ENCODE measurements at regions not wholly inside any gene's neighbourhood (a gene's known extent, or its start where the extent isn't known, plus 50 kb on each side); places are given as distances from the start of the nearest gene placed in this dataset.

- no peak overlapping the region for H3K4me3 ChIP-seq (ENCODE audit: insufficient read depth, low read length)
- no peaks in the 10 kb centered on the region for H3K79me2 ChIP-seq (ENCODE audit: insufficient read depth, low read length)
- no peaks in the 10 kb centered on the region for H4K20me1 ChIP-seq (ENCODE audit: insufficient read depth, low read length)
- no peak overlapping the region for H2AFZ ChIP-seq (ENCODE audit: low read length)
- TF ChIP-seq CTCF (IDR thresholded peaks at IDR 0.05; ENCODE audit: extremely low read depth, low read depth, low read length), result no peak
- no peaks in the 10 kb centered on the region for H3K27me3 ChIP-seq (ENCODE audit: insufficient read depth, low read length)
- H3K27ac ChIP-seq (ENCODE audit: low read depth, low read length), result no peak overlapping the region
- no peaks in the 10 kb centered on the region for H3K9me3 ChIP-seq (ENCODE audit: low read depth, low read length)
- H3K4me2 ChIP-seq (ENCODE audit: insufficient read depth, low read length), result no peak overlapping the region
- DNase-seq (ENCODE audit: insufficient read length, low spot score, missing footprints), result no peak
- H3K4me1 ChIP-seq (ENCODE audit: insufficient read depth, low read length), result no peaks in the 10 kb centered on the region
- H3K36me3 ChIP-seq (ENCODE audit: insufficient read depth, low read length), result no peaks in the 10 kb centered on the region
Measured at GRCh38 chr5:6019612-6020011, 358.7 kb downstream of the MED10 start.

- Histone ChIP-seq H3K79me2 (ENCODE audit: insufficient read depth, low read length) (no peaks in the 10 kb centered on the region), H3K4me3 (ENCODE audit: insufficient read depth, low read length) (no peak overlapping the region), H3K36me3 (ENCODE audit: insufficient read depth, low read length) (no peaks in the 10 kb centered on the region), H3K9me3 (ENCODE audit: low read depth, low read length) (no peaks in the 10 kb centered on the region), H3K27ac (ENCODE audit: low read depth, low read length) (no peak overlapping the region), H3K27me3 (ENCODE audit: insufficient read depth, low read length) (no peaks in the 10 kb centered on the region), H4K20me1 (ENCODE audit: insufficient read depth, low read length) (no peaks in the 10 kb centered on the region), H2AFZ (ENCODE audit: low read length) (no peak overlapping the region), H3K4me1 (ENCODE audit: insufficient read depth, low read length) (no peaks in the 10 kb centered on the region), H3K4me2 (ENCODE audit: insufficient read depth, low read length) (no peak overlapping the region)
- no peak for TF ChIP-seq CTCF (IDR thresholded peaks at IDR 0.05; ENCODE audit: extremely low read depth, low read depth, low read length)
- no peak for DNase-seq (ENCODE audit: insufficient read length, low spot score, missing footprints)
Measured at GRCh38 chr5:6013506-6013905, 364.8 kb downstream of the MED10 start.

GRCh38 chr5:6011199-6011598, 367.1 kb downstream of the MED10 start:
- H4K20me1 ChIP-seq (ENCODE audit: insufficient read depth, low read length), result no peaks in the 10 kb centered on the region
- no peak overlapping the region for H3K4me2 ChIP-seq (ENCODE audit: insufficient read depth, low read length)
- H2AFZ ChIP-seq (ENCODE audit: low read length), result no peak overlapping the region
- DNase-seq (ENCODE audit: insufficient read length, low spot score, missing footprints), result no peak
- H3K9me3 ChIP-seq (ENCODE audit: low read depth, low read length), result no peaks in the 10 kb centered on the region
- no peaks in the 10 kb centered on the region for H3K4me1 ChIP-seq (ENCODE audit: insufficient read depth, low read length)
- H3K36me3 ChIP-seq (ENCODE audit: insufficient read depth, low read length), result no peaks in the 10 kb centered on the region
- no peak for TF ChIP-seq CTCF (IDR thresholded peaks at IDR 0.05; ENCODE audit: extremely low read depth, low read depth, low read length)
- no peaks in the 10 kb centered on the region for H3K27me3 ChIP-seq (ENCODE audit: insufficient read depth, low read length)
- no peaks in the 10 kb centered on the region for H3K79me2 ChIP-seq (ENCODE audit: insufficient read depth, low read length)
- no peak overlapping the region for H3K4me3 ChIP-seq (ENCODE audit: insufficient read depth, low read length)
- no peak overlapping the region for H3K27ac ChIP-seq (ENCODE audit: low read depth, low read length)

- TF ChIP-seq CTCF (IDR thresholded peaks at IDR 0.05; ENCODE audit: extremely low read depth, low read depth, low read length), result no peak
- Histone ChIP-seq H3K36me3 (ENCODE audit: insufficient read depth, low read length) (no peaks in the 10 kb centered on the region), H3K9me3 (ENCODE audit: low read depth, low read length) (no peaks in the 10 kb centered on the region), H3K4me1 (ENCODE audit: insufficient read depth, low read length) (no peaks in the 10 kb centered on the region), H3K27me3 (ENCODE audit: insufficient read depth, low read length) (no peaks in the 10 kb centered on the region), H3K4me2 (ENCODE audit: insufficient read depth, low read length) (no peak overlapping the region), H3K4me3 (ENCODE audit: insufficient read depth, low read length) (no peak overlapping the region), H4K20me1 (ENCODE audit: insufficient read depth, low read length) (no peaks in the 10 kb centered on the region), H3K79me2 (ENCODE audit: insufficient read depth, low read length) (no peaks in the 10 kb centered on the region), H3K27ac (ENCODE audit: low read depth, low read length) (no peak overlapping the region), H2AFZ (ENCODE audit: low read length) (no peak overlapping the region)
- no peak for DNase-seq (ENCODE audit: insufficient read length, low spot score, missing footprints)
Measured at GRCh38 chr5:6006838-6007314, 371.5 kb downstream of the MED10 start.
